GM11168 (cell line): ENCODE measurements at regions not wholly inside any gene's neighbourhood (a gene's known extent, or its start where the extent isn't known, plus 50 kb on each side); places are given as distances from the start of the nearest gene placed in this dataset.

Experiments
- in situ Hi-C: fragments of 300-500 bp; cut with MboI; formaldehyde crosslinking; loops from one replicate; pipeline ENCODE4 v1.12.0; 2022; ENCODE audit warnings: low sequenced_read_pairs; ENCODE audit not compliant: unreplicated experiment

DNA sequence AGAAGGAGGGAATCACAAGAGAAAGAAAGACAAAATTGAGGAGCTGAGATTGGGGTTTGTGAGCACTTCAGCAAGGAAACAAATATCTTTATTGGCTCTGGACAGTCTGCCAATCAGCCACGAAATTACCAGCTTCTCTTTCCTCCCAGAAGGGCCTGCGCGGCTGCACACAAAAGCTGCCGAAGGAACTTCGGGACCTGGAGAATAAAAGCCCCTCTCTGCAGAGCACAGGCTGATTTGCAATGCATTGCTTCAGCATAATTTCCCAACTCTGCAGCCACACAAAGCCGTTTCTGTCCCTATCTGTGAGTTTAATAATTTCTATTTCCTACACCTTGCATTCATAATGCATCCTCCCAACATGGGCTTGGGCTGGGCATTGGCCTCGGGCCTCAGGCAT is 522.6 kb downstream of the BUD13 start:
- in situ Hi-C loops: no loop called here

DNA sequence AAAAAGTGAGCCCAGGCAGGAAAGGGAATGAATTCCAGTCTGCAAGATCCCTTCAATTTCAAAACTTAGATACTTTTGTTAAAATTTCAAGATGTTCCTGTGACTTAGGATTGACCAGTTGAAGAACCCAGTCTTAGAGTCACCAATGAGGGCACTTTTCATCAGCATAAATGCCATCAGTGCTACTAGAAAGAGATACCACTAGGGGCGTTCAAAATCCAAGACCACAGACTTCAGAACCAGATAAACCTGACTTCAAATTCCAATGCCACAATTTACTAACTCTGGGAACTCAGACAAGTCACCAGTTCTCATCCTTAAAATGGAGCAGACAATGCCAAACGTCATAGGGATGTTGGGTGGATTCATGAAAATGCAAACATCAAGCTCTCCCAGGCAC is 523.2 kb downstream of the BUD13 start:
- in situ Hi-C loops: no loop called here

DNA sequence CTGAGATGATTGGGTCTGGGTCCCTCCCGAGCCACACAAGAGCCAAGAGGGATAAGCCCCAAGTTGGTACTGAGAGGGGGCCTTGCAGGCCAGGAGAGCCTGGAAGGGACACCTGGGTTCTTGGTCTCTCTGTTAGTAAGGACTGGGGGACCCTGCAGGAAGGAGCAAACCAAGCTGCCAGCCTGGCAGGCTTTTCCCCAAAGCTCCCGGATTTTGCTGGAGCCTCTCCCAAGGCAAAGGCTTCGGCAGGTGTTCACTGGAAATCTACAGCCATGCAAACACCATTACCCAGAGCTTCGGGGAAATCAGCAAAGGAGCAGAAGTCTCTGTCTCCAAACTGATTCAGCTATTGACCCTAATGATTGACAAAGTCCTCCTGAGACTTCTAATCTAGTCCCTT is 527.9 kb downstream of the BUD13 start:
- in situ Hi-C loops: no loop called here

DNA sequence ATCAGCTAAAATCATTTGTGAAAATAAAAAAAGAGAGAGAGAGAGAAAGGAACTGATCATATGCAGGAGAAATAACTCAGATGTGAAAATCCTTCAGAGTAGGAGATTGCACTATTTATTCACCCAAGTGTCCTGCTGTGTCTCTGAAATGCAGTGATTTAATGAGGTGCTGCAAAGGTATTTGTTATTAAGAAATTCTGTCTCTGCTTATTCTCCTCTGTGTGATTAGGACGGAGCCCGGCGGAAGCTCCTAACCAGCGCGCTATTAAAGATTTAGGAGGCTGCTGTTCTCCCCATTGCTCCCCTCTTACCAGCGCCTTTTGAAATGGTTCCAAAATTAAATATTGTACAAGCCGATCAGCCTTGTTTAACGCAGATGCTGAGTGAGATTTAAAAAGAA is 528.3 kb downstream of the BUD13 start:
- in situ Hi-C loops: no loop called here

DNA sequence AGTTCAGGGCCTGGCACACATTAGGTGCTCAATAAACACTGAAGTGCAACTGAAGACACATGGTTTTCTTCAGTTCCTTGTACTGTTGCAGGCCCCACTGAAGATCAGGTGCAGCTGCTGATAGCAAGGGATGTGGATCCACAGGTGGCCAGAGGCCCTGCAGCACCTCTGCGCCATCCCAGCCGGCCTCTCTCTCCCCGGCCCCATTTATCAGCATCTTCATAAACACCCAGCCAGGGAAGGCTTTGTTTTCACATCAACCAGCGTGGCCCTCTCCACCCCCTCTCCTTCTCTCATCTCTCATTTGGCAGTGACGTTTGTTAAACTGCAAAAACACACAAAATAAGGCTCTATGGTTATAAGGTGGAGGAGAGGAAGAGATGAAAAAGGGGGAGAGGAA is 528.8 kb downstream of the BUD13 start:
- in situ Hi-C loops: no loop called here

DNA sequence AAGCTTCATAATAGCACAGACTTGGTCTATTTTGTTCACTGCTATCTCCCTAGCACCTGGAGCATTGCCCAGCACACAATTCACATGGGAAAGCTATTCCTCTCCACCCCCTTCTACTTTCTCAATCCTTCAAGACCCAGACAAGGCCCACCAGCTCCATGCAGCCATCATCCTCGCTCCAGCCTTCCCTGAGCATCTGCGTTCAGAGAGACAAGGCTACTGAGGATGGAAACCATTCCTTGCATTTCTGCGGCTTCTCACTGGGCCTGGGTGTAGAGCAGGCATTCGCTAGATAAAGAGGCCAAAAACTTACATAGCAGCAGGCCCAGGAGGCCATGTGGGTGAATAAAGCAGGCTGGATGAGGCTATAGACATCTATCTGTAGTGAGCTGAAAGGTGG is 530.8 kb downstream of the BUD13 start:
- in situ Hi-C loops: no loop called here

DNA sequence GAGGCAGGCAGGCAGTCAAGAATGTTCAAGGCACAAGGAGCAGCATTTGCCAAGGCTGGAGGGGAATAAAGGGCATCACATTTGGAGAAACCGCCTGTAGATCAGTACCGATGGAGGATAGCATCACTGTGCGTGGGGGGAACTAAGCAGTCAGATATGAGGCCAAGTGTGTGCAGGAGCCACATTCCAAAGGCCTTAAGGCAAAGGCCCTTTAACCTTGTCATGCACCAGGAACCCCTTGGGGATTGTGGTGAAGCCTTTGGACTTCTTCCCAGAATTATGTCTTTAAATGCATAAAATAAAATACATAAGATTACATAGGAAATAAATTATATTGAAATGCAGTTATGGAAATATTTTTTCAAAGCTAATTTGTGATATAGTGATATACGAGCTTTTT is 532.1 kb downstream of the BUD13 start:
- in situ Hi-C loops: no loop called here

DNA sequence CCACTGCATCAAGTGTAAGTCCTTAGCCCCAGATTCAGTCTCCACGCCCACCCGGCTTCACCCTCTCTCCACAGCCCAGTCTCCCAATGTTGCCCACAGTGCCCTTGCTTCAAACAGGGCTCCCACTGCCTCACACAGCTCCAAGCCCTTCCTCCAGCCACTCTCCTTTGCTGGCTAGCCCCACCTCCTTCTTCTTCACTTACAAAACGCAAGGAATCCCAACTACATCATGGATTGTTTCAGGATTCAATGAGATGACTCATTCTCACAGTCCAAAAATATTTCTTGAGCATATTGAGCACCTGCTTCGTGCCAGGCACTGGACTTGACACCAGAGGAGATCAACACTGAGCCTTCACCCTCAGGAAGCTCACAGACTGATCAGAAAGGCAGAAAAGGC is 533.5 kb downstream of the BUD13 start:
- in situ Hi-C loops: no loop called here

DNA sequence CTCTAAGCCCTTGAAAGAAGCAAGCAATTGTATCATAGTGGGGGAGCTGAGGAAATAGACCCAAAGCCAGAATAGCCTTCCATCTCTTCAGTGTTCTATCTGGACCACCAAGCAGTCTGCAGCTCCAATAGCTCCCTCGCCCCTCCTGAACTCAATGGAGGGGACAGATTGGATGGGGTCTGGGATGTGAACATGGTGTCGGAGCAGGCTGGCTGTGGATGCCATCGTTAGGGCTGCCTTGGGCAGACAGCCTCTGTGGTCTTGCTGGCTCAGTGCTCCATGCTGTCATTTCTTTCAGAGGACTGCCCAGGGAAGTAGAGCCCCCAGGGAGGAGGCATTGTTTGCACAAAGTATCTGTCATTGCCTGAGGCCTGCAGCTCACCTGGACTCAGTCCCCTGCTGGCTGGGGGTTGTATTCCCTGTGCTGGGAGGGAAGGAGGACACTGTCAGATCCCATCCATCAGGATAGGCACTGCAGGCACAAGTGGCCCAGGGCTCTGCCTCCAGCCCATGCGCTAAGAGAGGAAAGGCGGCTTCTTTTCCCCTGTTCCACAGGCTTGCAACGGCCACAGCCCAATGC is 537.7 kb downstream of the BUD13 start:
- in situ Hi-C loops: no loop called here

DNA sequence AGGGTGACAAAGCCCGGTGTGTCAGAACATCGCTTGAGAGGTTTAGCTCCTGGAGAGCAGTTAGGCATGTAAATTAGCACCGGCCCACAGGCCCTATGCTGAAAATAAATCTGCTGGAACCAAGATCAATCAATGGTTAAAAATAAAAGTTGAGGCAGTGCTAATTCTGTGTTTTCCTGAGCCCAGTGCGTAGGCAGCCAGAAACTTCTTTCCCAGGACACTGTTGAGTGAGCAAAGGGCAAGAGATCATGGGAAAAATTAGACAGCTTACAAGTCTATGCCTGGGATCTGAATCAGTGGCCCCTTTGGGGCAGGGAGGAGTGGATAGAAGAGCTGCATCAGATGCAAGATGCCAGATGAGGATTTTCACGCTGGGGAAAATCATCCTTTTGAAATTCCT is 539.2 kb downstream of the BUD13 start:
- in situ Hi-C loops: no loop called here

DNA sequence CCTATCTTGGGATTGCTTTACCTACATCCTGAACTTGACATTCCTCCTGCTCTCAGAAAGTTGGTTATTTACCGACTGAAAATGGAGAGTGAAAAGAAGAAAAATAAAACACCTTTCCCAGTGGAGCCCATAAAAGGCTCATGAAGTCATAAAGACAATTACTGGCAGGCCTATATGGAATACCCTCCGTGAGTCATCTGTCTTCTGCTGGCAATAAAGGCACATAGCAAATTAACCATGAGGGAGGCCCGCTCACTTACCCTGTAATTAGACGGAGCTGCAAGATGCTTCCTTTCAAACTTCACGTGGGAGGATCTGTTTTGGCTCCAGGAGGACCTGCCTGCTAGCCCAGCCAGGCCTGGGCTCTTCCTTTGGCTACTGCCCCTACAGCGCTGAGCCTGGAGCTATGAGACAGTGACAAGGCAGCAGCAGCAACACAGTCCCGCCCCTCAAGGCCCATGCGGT is 540.4 kb downstream of the BUD13 start:
- in situ Hi-C loops: no loop called here

DNA sequence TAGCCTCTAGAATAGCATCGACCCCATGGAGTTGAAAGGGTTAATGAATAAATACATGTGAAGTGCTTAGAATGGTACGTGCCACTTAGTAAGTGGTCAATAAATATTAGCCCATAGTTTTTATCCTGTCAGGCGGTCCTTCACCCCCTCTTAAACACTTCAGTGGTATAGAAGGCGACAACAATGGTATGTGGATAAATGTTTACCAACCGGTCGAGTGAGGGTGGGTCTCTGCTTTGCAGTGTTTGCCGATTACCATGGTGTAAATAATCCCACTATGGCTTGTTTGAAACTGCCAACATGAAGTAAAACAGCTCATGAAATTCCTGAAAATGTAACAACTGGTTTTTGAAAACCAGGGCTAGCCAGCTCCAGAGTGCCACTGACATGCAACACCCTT is 541.2 kb downstream of the BUD13 start:
- in situ Hi-C loops: no loop called here

DNA sequence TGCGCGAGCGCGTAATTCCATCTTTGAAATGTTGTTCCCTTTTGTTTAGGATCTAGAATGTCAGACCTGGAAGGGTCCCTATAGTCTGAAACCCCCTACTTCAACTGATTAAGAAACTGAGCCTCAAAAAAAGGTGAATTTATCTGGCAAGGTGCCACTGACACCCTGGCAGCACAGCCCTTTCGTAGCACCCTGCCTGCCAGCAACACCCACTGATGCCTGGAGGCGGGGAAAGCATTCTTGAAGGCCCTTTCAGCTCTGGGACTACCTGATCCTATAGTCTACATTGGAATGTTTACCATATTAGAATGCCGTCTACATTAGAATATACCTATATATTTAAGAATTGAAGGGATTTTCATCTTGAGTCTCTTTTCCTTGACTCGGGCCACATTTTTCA is 542.3 kb downstream of the BUD13 start:
- in situ Hi-C loops: no loop called here

DNA sequence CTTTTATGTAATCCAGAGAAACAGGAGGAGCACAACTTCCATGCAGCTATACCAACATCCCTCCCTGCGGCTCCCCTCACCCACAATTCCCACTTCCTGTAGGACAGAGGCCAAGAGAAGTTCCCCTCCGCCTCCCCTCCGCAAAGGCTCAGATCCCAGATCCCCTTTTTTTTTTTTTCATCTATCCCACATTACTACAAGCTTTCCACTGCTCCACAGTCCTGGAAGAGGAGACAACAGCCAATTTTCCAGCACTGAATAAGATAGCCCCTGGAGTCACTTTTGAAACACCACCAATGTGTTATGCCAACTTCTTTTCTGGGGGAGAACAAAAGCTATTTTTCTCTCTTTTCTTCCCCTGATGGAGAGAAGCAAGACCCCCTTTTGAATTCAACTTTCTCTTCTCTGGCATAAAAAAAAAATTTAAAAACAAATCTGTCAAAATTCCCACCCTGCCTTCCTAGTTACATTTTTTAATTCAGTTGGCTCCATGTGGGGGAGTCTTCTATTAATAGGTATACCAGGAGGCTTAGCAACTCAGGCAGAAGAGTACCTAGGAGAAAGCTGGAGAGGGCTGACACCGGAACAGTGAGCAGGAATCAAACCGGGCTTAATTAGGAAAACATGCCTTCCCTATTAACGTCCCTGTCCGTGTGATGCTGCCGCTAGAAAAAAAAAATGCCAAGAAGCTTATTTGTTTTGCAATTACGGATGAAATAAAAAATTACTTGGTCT is 543.4 kb downstream of the BUD13 start:
- in situ Hi-C loops: no loop called here

DNA sequence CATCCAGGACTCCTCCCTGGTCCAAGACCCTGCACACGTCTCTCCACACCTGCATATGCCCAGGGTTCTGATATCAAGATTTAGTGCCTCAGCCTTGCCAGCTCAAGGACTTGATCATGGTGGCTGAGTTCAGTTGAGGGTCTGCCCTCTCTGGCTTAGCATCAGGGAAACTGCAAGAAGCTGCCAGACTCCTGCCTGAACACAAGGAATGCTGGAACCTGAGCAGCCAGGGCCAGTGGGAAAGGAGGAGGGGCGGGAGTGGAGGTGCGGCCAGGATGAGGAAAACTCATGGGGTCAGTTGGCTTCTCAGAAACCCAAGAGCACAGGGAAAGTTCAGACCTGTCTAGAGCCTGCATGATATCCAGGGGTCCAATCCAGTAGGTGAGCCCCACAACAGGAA is 546.1 kb downstream of the BUD13 start:
- in situ Hi-C loops: no loop called here

DNA sequence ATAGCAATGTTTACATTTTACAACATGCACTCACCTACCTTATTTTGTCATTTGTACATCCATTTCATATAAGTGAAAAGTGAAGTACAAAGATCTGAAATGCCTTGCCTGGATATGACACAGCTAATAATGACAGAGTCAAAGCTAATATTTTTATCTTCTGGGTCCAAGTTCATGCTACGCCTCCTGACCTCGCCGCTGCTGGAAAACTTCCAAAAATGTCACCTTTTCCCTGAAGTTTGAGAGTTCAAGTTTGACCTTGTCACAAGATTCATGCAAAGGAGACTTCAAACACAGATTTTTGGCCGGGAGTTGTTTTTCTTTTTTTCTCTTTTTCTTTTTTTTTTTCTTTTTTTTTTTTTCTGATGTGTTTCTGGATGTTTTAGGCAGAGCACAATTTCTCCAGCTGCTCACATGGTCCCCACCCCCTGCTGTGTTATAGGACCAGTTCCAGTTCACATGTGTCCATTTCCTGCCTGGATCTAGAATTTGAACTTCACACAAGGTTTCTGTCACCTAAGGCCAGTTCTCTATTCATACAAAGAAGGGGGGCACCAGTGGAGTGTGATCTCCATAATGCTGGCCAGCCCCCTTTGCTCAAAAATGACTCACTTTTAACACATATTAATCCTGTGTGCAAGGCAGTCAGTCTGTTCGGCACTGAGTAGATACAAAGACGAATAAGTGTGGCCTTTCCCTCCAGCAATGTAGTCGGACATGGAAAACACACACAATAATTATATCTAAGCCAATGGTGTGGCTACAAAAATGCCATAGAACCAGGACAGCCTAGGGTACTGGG is 546.8 kb downstream of the BUD13 start:
- in situ Hi-C loops: no loop called here

DNA sequence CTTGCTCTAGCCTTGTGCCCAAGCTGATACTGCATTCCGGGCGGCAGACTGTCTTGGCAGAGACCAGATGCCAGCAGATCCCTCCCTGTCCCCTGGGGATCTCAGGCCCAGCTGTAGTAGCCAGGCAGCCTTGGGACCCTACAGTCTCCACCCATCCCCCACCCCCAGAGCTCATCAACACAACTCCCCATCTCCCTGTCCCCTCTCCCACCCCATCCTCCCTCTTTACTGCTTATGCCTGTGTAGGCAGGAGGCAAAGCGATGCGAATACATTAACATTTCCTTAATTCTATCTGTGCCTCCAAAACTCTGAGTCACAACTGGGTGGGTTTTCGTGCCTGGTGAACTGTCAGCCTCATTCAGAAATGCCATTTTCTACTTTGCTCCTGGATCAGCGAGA is 547.6 kb downstream of the BUD13 start:
- in situ Hi-C loops: no loop called here

DNA sequence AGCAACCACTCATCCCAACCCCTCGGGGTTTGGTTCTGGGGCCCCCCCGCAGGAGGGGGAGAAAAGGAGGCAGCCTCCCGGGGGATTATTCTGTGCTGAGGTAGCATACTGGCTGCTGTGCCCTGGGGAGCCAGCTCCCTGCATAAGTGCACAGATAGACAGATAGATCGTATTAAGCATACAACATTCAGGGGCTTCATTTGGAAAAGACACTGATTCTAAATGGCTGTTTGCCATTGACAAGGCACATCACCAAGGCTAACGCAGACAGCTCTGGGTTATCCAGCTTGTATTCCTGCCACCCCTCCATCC is 547.9 kb downstream of the BUD13 start:
- in situ Hi-C loops: no loop called here

DNA sequence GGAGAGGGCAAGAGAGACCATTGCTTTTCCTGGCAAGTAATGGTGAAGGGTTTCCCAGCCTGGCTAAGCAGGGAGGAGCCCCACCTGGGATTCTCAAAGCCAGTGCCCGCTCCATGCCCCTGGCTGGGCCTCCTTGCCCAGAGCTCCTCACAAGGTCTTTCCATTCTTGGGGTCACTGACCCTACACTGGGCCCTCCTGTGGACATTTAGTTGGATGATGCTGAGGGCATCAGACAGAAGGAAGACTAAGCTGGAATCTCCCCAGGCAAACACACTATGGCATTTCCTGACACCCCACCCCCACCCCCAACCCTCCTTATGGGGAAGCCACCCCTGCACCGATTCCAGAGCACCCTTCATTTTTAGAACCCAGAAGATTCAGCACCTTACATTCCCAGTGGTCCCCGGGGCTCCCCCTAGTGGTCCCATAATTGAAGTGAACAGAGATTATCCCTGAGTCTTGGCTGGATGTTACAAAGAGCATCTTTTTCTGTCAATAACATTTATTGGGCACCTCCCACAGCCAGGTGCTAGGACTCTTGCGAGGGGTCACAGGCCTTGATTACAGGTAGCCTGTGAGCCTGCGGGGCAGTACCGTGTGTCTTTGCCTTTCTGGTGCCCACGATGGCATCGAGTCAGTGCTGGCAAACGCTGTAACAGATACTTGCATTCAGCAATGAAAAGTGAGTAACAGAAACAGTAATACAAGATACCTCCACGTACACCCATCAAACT is 548.5 kb downstream of the BUD13 start:
- in situ Hi-C loops: no loop called here

DNA sequence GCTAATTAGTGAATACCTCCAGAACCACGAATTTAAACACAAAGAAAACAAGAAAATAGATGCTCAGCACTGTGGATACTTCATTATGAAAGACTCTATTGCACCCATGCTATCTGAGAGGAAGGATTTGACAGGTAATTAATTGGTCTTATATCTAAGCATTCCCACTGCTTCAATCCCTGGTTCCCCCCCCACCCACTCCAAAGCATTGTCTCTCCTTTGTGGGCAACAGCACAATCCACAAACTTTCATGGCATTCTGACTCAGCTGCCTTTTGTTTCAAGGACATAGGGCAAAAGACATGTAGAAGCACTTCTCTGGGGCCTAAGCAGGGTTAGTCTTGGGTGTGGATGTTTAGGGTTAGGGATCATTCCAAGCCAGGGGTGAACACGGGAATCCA is 551.4 kb downstream of the BUD13 start:
- in situ Hi-C loops: no loop called here

DNA sequence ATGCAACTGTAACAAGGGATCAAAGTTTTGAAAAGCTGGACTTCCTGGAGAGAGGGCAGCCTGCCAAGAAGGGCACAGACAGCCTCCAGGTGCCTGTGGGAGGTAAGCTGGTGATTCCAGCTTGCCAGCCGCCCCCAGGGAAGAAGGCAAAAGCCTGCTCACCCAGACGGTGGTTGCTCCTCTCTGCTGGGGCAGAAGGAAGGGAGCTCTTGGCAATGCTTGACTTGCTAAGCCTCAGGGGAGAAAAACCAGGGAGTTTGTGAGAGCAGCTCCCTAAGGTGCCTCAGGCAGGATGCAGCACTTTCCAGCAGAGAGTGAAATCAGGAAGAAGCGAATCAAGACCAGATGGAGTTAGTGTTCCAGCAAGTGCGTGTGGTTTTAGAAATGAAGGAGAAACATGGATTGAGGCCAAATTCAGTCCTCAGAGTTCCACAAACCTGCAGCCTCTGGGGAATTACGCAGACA is 553.6 kb downstream of the BUD13 start:
- in situ Hi-C loops: no loop called here
